ENCODE measurements at regions not wholly inside any gene's neighbourhood (a gene's known extent, or its start where the extent isn't known, plus 50 kb on each side); places are given as distances from the start of the nearest gene placed in this dataset.

DNA sequence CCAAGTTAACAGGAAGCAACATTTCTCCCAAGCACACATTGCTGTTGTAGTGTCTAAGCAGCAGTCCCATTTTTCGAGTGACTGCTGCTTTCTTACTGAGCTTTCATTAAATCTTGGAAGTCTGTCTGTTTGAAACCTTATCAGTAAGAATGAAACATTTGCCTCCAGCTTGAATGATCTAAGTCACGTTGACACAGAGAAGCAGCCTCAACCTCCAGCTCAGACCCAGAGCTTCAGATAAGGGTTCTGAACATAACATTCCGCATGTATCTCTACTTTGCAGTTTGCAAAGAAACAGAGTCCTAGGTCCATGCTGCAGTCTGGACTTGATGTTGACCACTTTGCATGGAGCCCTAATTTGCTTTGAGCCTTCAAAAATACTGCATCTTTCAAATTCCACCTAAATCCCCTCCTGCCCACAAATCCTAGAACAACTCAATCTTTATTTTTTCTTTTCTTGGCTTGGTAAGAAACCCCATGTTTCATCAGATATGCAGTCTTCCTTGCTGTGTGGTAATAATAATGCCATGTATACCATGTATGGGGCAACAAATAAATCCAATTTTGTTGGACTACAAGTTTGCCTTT lies 698.7 kb upstream of the IGFBP3 start:
- Histone ChIP-seq H3K4me1 (no peaks in the 10 kb centered on the region), H3K36me3 (no peaks in the 10 kb centered on the region), H3K4me3 (no peak overlapping the region), H3K27ac (no peak overlapping the region), H3K27me3 (no peaks in the 10 kb centered on the region), H3K9me3 (no peaks in the 10 kb centered on the region)
- TF ChIP-seq, protein P1, sequence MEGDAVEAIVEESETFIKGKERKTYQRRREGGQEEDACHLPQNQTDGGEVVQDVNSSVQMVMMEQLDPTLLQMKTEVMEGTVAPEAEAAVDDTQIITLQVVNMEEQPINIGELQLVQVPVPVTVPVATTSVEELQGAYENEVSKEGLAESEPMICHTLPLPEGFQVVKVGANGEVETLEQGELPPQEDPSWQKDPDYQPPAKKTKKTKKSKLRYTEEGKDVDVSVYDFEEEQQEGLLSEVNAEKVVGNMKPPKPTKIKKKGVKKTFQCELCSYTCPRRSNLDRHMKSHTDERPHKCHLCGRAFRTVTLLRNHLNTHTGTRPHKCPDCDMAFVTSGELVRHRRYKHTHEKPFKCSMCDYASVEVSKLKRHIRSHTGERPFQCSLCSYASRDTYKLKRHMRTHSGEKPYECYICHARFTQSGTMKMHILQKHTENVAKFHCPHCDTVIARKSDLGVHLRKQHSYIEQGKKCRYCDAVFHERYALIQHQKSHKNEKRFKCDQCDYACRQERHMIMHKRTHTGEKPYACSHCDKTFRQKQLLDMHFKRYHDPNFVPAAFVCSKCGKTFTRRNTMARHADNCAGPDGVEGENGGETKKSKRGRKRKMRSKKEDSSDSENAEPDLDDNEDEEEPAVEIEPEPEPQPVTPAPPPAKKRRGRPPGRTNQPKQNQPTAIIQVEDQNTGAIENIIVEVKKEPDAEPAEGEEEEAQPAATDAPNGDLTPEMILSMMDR (IDR thresholded peaks at IDR 0.05): no peak
- DNase-seq (no peak), ATAC-seq (no peak)
- intact Hi-C loops (cut with DNase I): no loop called here

DNA sequence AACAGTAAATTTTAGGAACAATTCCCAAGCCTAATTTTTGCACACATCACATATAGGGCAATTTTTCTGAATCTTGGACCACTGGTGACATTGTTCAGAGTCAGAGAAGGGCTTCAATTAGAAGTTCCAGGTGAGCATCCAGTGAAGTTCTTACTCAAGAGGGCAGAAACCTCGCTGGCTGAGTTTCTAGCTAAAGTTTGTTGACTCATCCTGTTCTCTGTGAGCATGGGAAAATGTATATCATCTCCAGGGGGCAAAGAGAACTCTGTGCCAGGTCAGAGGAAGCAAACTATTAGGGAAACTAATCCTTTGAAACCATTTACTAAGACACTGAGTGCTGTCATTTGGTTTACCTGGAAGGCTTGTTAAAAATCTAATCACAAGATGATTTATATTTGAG lies 695.6 kb upstream of the IGFBP3 start:
- H3K4me3 ChIP-seq: no peak overlapping the region
- no peaks in the 10 kb centered on the region for H3K36me3 ChIP-seq
- no peak overlapping the region for H3K27ac ChIP-seq
- intact Hi-C loops (cut with DNase I): no loop called here
- no peaks in the 10 kb centered on the region for H3K9me3 ChIP-seq
- H3K27me3 ChIP-seq: no peaks in the 10 kb centered on the region
- TF ChIP-seq, protein P1 (IDR thresholded peaks at IDR 0.05): no peak
- H3K4me1 ChIP-seq: no peaks in the 10 kb centered on the region
- ATAC-seq: no peak
- no peak for DNase-seq

DNA sequence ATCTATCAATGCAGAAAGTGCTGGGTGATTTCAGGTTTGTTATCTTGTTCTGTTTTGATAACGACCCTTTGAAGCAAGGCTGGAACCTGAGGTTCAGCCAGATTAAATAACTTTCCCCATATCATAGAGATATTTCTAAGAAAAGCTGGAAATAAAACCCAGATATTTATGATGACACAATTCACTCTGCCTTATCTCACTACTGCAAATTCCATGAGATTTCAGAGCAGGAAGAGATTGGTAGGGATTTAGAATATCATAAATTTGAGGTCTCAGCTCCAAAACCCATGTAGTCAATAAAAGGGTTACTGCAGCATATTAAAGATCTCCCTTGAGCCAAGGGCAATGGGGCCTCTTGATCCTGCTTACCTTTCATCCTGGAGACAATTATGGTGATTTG lies 692.5 kb upstream of the IGFBP3 start:
- H3K9me3 ChIP-seq: no peaks in the 10 kb centered on the region
- ATAC-seq (no peak), DNase-seq (no peak)
- no peak overlapping the region for H3K27ac ChIP-seq
- H3K27me3 ChIP-seq: no peaks in the 10 kb centered on the region
- H3K36me3 ChIP-seq: no peaks in the 10 kb centered on the region
- intact Hi-C loops (cut with DNase I): no loop called here
- no peak overlapping the region for H3K4me3 ChIP-seq
- TF ChIP-seq, protein P1 (IDR thresholded peaks at IDR 0.05): no peak
- H3K4me1 ChIP-seq: no peaks in the 10 kb centered on the region

DNA sequence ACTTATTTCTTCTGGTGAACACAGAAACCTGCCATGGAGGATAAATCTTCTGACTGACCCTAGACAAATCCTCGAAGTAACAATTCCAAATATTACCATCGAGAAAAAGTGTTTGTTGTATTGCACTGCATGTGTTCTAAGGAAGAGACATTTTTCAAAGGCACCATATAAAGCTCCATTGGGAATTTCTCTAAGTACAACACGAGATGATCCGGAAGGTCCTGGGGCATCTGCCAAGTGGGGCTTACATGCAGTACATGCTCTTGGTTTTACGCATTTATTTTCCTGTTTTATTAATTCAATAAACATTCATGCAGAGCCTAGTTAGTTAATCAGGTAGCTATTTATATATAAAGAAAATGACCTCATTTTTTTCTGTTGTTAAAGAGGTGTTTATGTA lies 692.0 kb upstream of the IGFBP3 start:
- H3K36me3 ChIP-seq: no peaks in the 10 kb centered on the region
- DNase-seq: no peak
- TF ChIP-seq, protein P1 (IDR thresholded peaks at IDR 0.05): no peak
- intact Hi-C loops (cut with DNase I): no loop called here
- H3K27ac ChIP-seq: no peak overlapping the region
- H3K27me3 ChIP-seq: no peaks in the 10 kb centered on the region
- H3K4me3 ChIP-seq: no peak overlapping the region
- H3K4me1 ChIP-seq: no peaks in the 10 kb centered on the region
- no peak for ATAC-seq
- H3K9me3 ChIP-seq: no peaks in the 10 kb centered on the region

DNA sequence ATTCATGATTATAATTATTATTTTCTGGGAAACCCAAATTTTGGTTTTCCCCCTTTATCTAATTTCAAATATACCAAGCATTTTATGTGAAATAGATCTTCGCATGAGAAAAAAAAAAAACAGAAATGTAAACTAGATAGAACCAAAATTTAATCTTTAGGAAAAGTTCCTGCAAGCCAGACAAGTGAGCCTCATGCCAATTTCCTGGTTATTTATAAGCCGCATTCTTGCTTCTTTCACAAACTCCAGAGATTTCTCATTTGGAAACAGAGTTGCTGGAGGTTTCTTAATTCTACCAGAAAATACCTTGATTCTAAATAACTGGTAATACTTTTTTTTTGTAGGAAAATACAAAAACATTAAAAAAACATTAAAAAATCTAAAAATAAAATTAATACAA lies 690.4 kb upstream of the IGFBP3 start:
- Histone ChIP-seq H3K4me3 (no peak overlapping the region), H3K36me3 (no peaks in the 10 kb centered on the region), H3K27ac (no peak overlapping the region), H3K9me3 (no peaks in the 10 kb centered on the region), H3K4me1 (no peaks in the 10 kb centered on the region), H3K27me3 (no peaks in the 10 kb centered on the region)
- no peak for ATAC-seq
- TF ChIP-seq, protein P1 (IDR thresholded peaks at IDR 0.05): no peak
- intact Hi-C loops (cut with DNase I): no loop called here
- DNase-seq: no peak

Measured in left lung (tissue), 4 donors.